Left cardiac atrium (tissue), 4 donors: ENCODE measurements at regions not wholly inside any gene's neighbourhood (a gene's known extent, or its start where the extent isn't known, plus 50 kb on each side); places are given as distances from the start of the nearest gene placed in this dataset.
"Not testable (repeated sequence)": the region's sequence is repeated elsewhere in the genome, so short reads cannot be mapped to it uniquely, and the experiment has no call there.

Experiments used
- ATAC-seq, 2 donors: fragments of 200-7000 bp; cut with Tn5 transposase; one replicate each; pipeline ENCODE4 v1.9.1; 2020; ENCODE audit warnings: mild to moderate bottlenecking in 2 of 2, moderate library complexity in 2 of 2
- DNase-seq: peaks from one replicate; pipeline ENCODE4 v3.0.0-alpha.2; 2020
- intact Hi-C, 2 donors: fragments of 100-400 bp; cut with DNase I; formaldehyde crosslinking; loops; one replicate each; pipeline versions ENCODE4 v1.14.1 to v1.15.1; 2022 to 2023
- donor health status: DM: no; HTN: yes; CAD: no.
- donor health status: DM: no; HTN: yes; CAD: no; lungs with severe emphysema.
- donor health status: DM: yes; HTN: yes; CAD: no.
- donor health status: Dilated cardiomyopathy.

- DNase-seq, intact Hi-C loops: not testable (repeated sequence)
- peak in 1 of 2 donors; percentile 4 for ATAC-seq
Observed at GRCh38 chr10:133689897-133690296, 63.3 kb upstream of the FRG2B start.

DNA sequence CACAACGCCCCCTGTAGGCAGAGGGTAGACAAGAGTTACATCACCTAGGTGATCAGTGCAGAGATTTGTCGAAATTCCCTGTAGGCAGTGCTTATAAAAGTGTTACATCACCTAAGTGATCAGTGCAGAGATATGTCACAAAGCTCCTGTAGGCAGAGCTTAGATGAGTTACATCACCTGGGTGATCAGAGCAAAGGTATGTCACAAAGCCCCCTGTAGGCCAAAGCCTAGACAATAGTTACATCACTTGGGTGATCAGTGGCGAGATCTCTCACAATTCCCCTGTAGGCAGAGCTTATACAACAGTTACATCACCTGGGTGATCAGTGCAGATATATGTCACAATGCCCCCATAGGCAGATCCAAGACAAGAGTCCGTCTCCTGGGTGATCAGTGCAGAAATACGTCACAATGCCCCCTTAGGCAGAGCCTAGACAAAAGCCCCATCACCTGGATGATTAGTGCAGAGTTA, 61.9 kb upstream of the FRG2B start:
- DNase-seq, intact Hi-C loops: not testable (repeated sequence)
- ATAC-seq, result peak in 1 of 2 donors; percentile 31

DNA sequence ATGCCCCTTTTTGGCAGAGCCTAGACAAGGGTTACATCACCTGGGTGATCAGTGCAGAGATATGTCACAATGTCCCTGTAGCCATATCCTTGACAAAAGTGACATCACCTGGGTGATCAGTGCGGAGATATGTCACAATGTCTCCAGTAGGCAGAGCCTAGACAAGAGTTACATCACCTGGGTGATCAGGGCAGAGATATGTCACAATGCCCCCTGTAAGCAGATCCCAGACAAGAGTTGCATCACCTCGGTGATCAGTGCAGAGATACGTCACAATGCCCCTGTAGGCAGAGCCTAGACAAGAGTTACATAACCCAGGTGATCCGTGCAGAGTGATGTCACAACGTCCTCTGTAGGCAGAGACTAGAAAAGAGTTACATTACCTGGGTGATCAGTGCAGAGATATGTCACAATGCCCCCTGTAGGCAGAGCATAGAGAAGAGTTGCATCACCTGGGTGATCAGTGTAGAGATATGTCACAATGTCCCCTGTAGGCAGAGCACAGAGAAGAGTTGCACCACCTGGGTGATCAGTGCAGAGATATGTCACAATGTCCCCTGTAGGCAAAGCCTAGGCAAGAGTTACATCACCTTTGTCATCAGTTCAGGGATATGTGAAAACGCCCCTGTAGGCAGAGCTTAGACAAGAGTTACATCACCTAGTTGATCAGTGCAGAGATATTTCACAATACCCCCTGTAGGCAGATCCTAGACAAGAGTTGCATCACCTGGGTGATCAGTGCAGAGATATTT, 61.3 kb upstream of the FRG2B start:
- DNase-seq, intact Hi-C loops: not testable (repeated sequence)
- ATAC-seq, result peak in 1 of 2 donors; percentile 62

DNA sequence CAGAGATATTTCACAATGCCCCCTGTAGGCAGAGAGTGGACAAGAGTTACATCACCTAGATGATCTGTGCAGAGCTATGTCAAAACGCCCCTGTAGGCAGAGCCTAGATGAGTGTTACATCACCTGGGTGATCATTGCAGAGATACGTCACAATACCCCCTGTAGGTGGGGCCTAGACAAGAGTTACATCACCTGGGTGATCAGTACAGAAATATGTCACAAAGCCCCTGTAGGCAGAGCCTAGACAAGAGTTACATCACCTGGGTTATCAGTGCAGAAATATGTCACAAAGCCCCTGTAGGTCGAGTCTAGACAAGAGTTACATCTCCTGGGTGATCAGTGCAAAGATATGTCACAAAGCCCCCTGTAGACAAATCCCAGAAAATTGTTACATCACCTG, 60.4 kb upstream of the FRG2B start:
- DNase-seq, intact Hi-C loops: not testable (repeated sequence)
- peak in 1 of 2 donors; percentile 48 for ATAC-seq
